ENCODE measurements at regions not wholly inside any gene's neighbourhood (a gene's known extent, or its start where the extent isn't known, plus 50 kb on each side); places are given as distances from the start of the nearest gene placed in this dataset.

DNA sequence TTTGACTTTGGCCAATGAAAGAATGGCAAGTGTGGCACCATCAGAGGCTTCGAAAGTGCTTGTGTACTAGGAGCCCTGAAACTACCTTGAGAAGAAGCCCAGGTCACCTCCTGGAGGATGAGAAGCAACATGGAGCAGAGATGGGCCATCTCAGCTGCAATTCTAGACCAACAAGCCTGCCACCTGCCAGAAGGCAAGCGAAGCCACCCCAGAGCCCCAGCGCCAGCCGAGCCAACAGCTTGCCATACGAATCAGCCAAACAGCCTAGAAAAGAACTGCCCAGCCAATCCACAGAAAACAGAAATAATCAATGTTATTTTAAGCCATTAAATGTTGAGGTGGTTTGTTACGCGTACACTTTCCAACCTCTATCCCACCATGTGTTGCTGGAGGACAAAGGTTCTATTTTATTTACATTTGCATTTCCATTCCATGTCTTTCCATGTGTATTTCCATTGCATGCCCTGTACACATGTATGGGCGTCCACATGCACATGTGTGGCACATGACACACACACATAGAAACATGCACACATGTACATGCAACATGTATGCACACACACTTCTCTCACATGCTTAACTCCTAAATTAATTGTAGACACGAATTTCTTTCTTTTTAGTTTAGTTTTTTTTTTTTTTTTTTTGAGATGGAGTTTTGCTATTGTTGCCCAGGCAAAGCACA, 144.3 kb upstream of the TNRC6C start:
- DNase-seq: no peak

DNA sequence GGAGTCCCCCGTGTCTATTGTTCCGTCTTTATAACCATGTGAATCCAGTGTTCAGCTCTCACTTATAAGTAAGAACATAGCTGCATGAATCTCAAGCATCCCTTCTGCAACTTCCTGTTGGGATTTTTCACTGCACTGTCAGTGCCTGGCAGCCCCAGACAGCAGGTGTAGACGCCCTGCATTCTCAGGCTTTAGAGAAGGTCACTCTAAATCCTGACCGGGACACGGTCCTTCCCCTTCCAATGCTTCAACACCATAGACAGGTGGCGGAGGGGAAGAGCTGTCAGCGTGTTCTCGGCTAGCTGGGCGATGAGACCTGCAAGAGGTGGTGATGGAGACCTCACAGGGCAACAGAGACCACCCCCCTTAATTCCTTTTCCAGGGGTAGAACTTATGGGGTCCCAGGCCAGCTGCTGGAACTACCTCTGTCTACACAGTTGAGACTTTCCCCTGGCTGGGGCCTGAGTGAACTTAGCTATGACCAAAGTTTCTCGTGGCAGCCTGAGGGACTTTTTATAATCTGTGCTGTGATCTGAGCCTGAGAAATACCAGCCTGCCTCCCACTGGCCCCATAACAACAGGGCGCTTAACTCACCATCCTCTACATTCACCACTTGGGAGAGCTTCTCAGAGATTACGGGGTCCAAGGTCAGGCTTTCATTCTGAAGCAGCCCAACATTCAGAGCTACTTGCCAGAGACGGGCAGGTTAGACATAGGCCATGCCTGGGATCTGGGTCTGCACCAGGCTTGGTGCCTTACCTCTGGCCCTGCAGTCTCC, 143.2 kb upstream of the TNRC6C start:
- no peak for DNase-seq

DNA sequence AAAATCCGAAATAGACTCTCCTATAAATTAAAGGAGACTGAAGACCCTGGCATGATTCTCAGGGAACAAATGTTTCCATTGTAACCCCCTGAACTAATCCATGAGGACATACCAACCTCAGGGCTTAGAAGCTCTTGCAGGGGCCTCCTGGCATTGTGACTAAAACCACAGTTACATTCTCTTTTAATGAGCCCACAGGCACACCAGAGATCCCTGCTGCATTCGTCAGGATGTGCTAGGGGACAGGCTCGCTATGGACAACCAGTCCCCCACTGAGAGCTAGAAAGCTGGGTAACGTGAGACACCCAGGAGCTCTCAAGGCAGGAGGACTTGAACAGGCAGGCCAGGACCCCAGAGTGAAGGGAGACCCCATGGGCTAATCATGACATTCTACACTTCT, 140.6 kb upstream of the TNRC6C start:
- DNase-seq: no peak

DNA sequence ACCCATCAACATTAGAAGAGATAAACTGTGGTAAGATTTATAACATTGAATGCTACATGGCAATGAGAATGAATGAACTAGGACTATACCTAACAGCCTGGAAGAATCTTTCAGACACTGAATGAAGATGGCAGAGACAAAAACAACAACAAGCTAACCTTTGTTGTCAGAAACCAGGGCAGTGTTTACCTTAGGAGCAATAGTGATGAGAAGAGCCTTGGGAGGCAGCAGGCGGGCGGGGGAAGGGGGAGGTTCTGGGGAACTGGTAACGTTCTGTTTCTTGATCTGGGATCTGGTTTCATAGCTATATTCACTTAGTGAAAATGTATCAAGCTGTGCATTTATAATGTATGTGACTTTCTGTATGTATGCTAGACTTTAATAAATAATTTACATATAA, 139.0 kb upstream of the TNRC6C start:
- DNase-seq: no peak

DNA sequence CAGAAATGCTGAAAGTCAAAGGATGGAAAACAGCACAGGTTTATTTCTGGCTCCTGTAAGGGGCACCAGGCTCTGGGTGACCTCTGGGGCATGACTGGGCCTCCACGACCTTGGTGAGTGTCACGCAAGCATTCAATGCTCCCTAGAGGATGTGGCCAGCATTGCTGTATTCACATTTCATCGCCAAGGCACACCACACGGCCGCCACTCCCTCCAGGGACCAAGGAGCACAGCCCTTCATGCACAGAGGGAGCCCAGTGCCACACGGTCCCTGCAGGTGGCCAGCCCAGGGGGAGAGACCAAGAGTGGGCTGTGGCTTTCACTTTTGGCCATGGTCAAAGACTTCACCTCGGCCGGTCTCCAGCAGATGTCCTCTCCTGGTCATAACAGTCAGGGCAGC, 137.4 kb upstream of the TNRC6C start:
- no peak for DNase-seq

DNA sequence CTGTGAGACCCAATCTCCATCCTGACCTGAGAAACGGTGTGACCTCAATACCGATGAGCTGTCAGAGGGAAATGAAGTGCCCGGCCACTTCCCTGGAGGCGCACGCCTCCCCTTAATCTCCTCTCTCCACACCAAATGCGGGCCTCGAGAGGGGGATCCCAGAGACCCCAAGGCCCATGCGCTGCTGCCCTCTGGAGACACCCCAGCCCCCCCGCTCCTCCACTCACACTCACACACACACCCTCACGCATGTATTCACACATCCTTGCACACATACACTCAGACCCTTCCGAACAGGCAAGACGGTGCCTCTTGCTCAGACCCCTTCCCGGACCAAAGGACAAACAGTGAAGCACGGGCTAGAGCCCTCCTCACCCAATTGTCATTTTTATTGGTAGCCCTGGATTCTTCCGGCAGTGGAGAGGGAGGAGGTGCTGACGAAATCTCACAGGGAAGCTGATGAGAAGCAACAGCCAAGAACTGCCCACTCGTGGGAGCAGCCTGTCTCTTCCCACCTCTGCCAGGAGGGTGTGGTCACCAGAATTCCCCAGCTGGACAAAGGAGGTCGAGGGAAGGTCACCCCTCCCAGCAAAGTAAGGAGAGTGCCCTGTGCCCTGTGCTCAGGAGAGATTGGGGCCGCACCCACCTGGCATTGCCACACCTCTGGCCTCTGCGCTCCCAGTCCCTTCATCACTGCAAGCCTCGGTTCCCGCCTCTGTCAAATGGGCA, 136.0 kb upstream of the TNRC6C start:
- DNase-seq: no peak

DNA sequence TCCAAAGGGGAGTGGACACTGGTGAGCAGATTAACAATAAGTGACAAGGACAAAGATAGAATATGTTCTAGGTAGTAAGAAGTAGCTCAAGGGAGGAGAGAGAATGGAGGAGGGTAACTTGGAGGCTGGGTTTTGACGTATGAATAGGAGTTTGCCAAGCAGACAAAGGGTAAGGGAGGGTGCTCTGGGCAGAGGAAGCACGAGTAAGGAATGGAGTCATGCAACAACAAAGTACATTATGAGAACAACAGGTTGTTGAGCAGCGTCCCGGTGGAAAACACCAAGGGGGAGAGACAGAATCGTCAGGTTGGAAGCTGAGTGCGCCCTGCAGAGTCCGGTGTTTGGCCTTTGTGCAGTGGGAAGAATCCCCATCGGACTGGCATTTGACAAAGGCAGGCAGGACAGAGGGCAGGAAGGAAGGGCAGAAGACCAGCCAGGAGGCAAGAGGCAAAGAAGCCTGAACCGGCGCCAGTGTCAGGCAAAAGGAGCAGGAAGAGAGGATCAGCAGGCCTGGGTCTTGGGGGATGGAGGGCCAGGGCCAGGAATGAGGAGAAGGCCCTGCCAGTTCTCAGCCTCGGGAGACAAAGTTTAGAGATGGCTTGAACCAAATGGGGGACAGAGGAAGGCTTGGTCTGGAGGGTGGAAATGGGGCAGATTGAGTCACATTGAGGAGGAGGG, 134.3 kb upstream of the TNRC6C start:
- DNase-seq: no peak

DNA sequence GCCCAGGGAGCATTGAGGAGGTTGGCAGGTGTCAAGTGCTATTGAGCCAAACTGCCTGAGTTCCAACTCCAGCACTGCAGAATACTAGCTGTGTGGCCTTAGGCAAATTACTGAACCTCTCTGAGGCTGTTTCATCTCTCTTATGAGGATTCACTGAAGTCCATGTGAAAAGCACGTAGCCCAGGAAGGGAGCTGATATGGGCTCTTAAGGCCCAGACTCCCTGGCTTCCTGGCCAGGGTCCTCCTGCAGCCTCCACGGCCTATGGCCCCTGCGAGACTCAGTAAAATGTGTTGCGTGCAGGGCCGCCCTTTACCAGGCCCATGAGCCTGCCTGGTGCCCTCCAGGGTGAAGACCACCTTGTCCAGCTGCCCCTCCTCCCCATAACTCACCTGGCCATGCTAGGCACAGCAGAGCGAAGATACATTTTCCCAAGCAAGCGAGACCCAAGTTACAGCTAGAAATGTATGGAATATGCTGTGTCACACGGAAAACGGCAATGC, 133.7 kb upstream of the TNRC6C start:
- DNase-seq: no peak

DNA sequence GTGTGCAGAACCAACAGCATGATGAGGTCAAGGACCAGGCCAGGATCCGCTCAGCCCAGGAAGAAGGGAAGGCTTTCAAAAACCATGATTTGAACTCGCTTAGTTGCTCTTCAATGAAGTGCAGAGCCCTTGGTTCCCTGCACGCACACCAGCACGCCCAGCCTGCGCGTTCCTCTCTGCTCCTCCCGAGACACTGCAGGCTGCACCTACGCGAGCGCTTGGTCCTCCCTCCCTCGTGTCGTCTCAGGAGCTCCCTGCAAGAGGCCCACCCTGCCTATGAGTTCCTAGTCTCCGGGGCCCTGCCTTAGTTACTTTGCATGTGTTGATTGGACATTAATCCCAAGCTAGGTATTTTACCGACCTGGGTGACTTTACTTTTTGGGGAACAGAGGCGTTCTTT, 132.9 kb upstream of the TNRC6C start:
- DNase-seq: no peak

DNA sequence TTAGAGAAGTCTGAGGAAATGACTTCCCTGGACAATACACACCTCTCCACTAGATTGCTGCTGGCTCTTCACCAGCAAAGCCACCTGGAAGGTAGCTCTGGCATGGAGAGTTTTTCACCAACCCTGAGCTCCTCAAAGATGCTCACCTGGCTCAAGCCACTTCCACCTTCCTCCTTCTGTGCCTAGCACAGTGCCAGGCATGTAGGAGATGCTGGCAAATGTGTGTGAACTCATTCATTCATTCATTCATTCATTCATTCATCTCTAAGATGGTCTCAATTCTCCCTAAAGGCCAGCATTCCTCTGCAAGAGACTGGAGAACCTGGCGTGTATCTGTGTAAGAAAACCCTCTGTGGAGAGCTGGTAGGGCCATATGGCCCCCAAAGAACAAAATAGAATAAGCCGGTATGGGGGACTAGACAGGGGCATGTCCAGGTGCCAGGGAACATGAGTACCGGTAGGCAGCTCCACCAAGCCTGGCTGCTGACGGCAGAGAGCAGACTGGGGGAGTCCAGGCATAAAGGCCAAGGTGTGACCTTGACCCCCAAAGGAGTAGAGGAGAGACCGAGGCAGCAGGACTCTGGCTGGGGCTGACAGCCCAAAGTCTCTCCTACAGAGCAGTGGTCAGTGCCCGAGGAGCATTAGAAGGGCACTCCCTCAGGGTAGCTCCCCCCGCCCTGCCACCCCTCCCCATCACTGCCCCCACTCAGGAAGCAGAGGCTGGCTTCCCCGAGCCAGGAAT, 132.2 kb upstream of the TNRC6C start:
- no peak for DNase-seq

DNA sequence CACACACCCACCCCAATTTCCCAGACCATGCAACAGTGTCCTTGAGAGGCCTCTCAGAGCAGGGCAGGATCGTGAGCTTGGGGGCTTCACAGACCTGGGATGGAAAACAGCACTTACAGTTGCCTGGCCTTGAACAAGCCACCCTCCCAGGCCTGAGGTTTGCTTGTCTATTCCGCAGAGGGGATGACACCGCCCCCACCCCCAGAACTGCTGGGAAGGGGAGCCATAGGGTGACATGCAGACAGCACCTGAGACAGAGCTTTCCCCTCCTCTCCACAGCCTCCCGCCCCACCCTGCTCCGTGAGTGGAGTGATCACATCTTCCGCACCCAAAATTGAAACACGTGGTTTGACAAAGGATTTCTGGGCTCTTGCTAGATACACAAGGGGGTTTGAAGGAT, 131.5 kb upstream of the TNRC6C start:
- no peak for DNase-seq

DNA sequence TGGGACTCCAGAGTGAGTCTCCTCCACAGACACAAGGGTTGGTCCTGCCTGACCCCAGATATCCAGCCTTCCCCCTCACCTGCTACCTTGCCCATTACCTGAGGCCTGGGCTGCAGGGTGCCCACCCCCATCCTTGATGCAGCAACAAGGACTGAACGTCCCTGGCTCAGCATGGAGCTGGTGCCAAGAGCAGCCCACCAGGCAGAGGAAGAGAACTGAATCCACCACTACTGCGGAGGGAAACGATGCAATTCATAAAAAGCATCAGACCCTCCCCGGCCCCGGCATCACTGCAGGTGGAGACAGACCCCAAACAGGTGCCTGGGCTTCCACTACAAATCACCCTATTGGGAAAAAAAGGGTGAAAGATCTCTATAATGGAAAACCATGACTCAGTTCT, 131.0 kb upstream of the TNRC6C start:
- no peak for DNase-seq

DNA sequence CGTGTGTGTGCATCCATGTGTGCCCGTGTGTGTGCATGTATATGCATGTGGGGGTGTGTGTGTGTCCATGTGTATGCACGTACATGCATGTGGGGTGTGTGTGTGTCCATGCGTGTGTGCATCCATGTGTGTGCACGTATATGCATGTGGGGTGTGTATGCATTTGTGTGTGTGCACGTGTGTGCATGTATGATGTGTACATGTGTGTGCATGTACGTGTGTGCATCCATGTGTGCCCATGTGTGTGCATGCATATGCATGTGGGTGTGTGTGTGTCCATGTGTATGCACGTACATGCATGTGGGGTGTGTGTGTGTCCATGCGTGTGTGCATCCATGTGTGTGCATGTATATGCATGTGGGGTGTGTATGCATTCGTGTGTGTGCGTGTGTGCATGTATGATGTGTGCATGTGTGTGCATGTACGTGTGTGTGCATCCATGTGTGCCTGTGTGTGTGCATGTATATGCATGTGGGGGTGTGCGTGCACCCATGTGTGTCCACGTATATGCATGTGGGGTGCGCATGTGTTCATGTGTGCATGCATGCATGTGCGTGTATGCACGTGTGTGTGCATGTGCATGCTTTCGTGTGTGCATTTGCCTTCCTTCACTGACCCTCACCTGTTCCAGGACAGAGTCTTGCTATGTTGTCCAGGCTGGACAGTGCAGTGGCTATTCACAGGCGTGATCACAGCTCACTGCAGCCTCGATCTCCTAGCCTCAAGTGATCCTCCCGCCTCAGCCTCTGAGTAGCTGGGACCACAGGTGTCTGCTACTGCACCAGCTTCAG, 129.6 kb upstream of the TNRC6C start:
- no peak for DNase-seq

DNA sequence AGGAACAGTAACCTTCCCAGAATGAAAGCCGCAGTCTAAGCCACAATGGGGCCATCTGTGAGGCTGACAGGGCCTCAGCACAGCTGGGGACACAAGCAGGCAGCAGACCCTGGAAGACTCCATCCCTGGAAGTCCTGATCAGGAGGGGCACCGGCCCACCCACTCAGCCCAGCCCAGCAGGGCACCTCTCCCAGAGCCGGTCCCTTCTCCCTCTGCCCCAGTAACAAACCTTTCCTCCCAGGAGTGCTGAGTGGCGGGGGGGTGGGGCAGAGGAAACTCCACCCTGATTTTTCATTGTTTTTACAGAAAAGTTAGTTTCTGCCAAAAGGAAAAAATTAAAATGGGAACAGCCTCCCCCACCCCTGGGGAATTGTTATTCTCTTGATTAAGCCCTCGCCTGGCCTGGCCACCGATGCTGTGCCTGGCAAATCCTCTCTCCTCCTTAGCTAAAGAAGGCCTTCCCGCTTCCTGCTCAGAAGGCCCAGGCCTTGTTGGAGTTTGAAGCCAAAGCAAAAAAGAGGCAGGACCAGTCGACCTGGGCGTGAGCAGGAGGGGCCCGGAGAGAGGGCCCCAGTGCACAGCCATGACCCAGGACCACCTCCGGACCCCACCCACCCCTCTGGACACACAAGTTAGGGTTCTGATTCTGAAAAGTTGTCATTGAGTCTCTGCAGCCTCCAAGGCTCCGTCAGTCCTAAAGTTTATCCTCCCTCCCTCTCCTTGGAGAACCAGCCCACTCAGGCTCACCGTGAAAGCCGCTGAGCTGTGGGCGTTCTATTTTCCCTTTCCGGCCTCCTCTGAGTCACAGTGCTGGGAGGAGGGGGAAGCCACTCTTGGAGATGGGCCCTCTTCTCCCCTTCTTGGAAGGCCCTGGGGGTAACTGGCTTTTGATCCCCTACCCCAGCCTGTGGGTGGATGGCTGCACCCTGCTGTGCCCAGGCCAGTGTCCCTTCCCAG, 128.4 kb upstream of the TNRC6C start:
- DNase-seq: no peak

DNA sequence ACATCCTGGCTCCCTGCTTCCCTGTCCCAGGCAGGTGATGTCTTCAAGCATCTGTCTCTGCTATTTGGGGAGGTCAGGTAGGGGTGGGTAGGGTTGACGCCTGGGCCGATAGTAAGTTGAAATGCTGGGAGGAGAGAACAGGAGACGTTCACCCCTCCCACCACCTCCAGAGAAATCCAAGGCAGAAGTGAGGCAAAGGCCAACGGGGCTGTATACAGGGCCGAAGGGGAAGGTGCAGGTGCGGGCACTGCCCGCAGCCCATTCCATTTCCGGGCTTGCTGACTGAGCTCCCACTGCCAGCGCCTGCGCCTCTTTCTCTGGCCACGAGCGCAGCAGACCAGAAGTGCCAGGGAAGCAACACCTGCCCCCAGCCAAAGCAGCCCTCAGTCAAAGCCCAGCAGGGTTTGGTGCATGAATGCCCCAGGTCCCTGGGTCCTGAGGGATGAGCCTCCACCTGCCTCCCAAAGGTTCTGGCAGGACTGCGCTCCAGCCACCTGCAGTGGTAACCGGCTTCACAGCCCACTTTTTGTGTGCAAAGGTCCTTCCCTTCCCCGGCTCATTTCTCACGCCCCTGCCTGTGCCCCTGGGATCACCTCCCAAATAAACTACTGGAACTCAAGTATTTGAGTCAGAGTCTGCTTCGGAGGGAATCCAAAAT, 127.6 kb upstream of the TNRC6C start:
- no peak for DNase-seq

DNA sequence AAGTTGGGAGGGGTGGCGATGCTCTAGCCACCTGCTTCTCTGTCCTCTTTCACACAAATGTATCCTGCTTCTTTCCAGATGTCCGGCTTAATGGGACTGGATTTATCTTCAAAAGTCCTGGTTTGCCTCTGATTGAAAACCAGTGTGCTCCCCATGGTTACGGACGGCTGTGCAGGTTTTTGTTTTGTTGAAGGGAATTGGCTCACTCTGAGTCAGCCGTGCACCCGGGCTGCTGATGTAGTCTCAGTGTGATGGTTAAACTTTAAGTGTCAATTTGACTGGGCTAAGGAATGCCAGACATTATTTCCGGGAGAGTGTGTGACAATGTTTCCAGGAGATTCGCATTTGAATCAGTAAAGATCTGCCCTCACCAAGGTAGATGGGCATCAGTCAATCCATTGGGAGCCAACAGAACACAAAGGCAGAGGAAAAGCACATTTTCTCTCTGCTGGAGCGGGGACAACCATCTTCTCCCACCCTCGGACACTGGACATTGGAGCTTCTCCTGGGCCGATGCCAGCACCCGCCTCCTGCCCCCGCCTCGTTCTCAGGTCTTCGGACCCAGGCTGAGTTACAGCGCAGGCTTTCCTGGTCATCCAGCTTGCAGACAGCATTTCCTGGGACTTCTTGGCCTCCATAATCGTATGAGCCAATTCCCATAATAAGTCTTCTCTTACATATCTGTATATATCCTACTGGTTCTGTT, 126.9 kb upstream of the TNRC6C start:
- DNase-seq: no peak

DNA sequence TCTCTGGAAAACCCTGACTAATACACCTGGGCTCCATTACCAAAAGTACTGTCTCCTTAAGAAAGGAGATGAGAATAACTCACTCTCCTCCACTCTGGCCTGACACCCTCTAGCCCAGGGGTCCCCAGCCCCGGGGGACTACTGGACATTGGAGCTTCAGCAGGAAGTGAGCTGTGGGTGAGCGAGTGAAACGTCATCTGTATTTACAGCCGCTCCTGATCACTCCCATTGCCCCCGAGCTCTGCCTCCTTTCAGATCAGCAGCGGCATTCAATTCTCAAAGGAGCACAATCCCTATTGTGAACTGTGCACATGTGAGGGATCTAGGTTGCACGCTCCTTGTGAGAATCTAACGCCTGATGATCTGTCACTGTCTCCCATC, 126.3 kb upstream of the TNRC6C start:
- no peak for DNase-seq

DNA sequence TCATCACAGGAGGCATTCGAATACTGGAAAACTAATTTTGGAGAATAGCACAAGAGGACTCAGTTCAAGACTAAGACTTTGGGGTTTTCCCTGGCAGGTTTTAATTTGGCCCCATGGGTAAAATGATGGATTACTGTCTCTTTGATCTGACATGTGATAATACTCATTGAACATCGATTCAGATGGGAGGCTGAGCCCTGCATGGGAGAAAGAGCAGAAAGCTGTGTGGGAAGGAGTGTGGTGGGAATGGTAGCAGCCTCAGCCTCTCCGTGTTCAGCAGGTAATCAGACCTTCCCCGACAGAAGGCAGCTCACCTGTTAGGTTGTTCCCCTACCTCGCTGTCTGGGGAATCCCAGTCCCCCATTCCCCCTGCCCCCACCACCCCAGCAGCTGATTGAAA, 124.7 kb upstream of the TNRC6C start:
- DNase-seq: no peak
